LNCAP (cell line): ENCODE measurements at regions not wholly inside any gene's neighbourhood (a gene's known extent, or its start where the extent isn't known, plus 50 kb on each side); places are given as distances from the start of the nearest gene placed in this dataset.

Source experiments
- CTCF ChIP-seq: fragments of 450-650 bp; IDR thresholded peaks from 2 replicates; pipeline ENCODE4 v1.5.1; 2017; ENCODE audit warnings: mild to moderate bottlenecking

- no peak for TF ChIP-seq CTCF
Measured at GRCh38 chr20:22916021-22916842, 118.9 kb upstream of the SSTR4 start.

GRCh38 chr20:22918286-22918983 is 116.7 kb upstream of the SSTR4 start:
- no peak for TF ChIP-seq CTCF

- TF ChIP-seq CTCF, result no peak
Measured at GRCh38 chr20:22920898-22921297, 114.2 kb upstream of the SSTR4 start.

- no peak for TF ChIP-seq CTCF
Measured at GRCh38 chr20:22921595-22922421, 113.3 kb upstream of the SSTR4 start.

GRCh38 chr20:22922987-22923386 is 112.1 kb upstream of the SSTR4 start:
- no peak for TF ChIP-seq CTCF

- TF ChIP-seq CTCF, result no peak
Measured at GRCh38 chr20:22924046-22924737, 110.9 kb upstream of the SSTR4 start.

- TF ChIP-seq CTCF, result no peak
Measured at GRCh38 chr20:22924949-22925612, 110.0 kb upstream of the SSTR4 start.
